CD14-positive monocyte (primary cell): ENCODE measurements at regions not wholly inside any gene's neighbourhood (a gene's known extent, or its start where the extent isn't known, plus 50 kb on each side); places are given as distances from the start of the nearest gene placed in this dataset.

Experiments
- DNase-seq, 3 donors: peaks; one replicate each; pipeline ENCODE4 v3.0.0-alpha.2; 2011 to 2022
- H2AFZ ChIP-seq: 2 replicates; pipeline ENCODE4 v1.6.0; 2012; ENCODE audit warnings: mild to moderate bottlenecking, low read depth, low read length, inconsistent platforms; ENCODE audit not compliant: insufficient read depth, poor library complexity, severe bottlenecking
- H3K27ac ChIP-seq, 2 donors: 1 replicate in 1 of 2; 2 replicates in 1 of 2; pipeline ENCODE4 v1.5.1; 2012 to 2013; ENCODE audit warnings: low read length in 2 of 2, control low read depth in 1 of 2, inconsistent platforms in 1 of 2, low read depth in 1 of 2, mild to moderate bottlenecking in 1 of 2
- H3K27me3 ChIP-seq, 2 donors: one replicate each; pipeline versions ENCODE4 v1.6.0 to v1.6.1; 2011 to 2013; ENCODE audit warnings: low read length in 2 of 2; ENCODE audit not compliant: control insufficient read depth in 2 of 2, insufficient read depth in 2 of 2
- H3K36me3 ChIP-seq, 2 donors: replicated peaks in 1 of 2; 1 replicate in 1 of 2; 2 replicates in 1 of 2; pipeline versions ENCODE4 v1.5.1 to v1.6.1; 2012 to 2013; ENCODE audit warnings: low read length in 2 of 2, control low read depth in 1 of 2, inconsistent platforms in 1 of 2, mild to moderate bottlenecking in 1 of 2; ENCODE audit not compliant: insufficient read depth in 2 of 2, control insufficient read depth in 1 of 2
- H3K4me1 ChIP-seq, 2 donors: 1 replicate in 1 of 2; 2 replicates in 1 of 2; pipeline versions ENCODE4 v1.5.1 to v1.6.1; 2012 to 2013; ENCODE audit warnings: low read length in 2 of 2, control low read depth in 1 of 2, inconsistent platforms in 1 of 2, mild to moderate bottlenecking in 1 of 2, moderate library complexity in 1 of 2; ENCODE audit not compliant: insufficient read depth in 2 of 2, control insufficient read depth in 1 of 2
- H3K4me2 ChIP-seq: replicated peaks from 2 replicates; pipeline ENCODE3; 2012; ENCODE audit warnings: low read length, moderate library complexity, mild to moderate bottlenecking; ENCODE audit not compliant: poor library complexity, severe bottlenecking; ENCODE audit errors: extremely low read depth
- H3K4me3 ChIP-seq, 3 experiments: fragments of 200-600 bp in 1 of 3; sonication (generic) in 1 of 3; replicated peaks in 1 of 3; 1 replicate in 2 of 3; 2 replicates in 1 of 3; pipeline ENCODE4 v1.5.1; 2011 to 2013; ENCODE audit warnings: low read length in 3 of 3, mild to moderate bottlenecking in 3 of 3, control low read depth in 2 of 3, low read depth in 2 of 3, inconsistent platforms in 1 of 3, moderate library complexity in 1 of 3
- H3K79me2 ChIP-seq: 2 replicates; pipeline ENCODE4 v1.6.0; 2012; ENCODE audit warnings: mild to moderate bottlenecking, control low read depth, inconsistent platforms, low read length, moderate library complexity; ENCODE audit not compliant: insufficient read depth
- H3K9ac ChIP-seq: 2 replicates; pipeline ENCODE4 v1.6.0; 2017; ENCODE audit warnings: low read length, mild to moderate bottlenecking; ENCODE audit not compliant: insufficient read depth, poor library complexity, severe bottlenecking
- H3K9me3 ChIP-seq, 2 donors: replicated peaks in 1 of 2; 1 replicate in 1 of 2; 2 replicates in 1 of 2; pipeline versions ENCODE4 v1.5.1 to v1.6.1; 2012 to 2013; ENCODE audit warnings: low read length in 2 of 2, control low read depth in 1 of 2; ENCODE audit not compliant: control insufficient read depth in 1 of 2, insufficient read depth in 1 of 2
- H4K20me1 ChIP-seq: 2 replicates; pipeline ENCODE4 v1.6.0; 2012; ENCODE audit warnings: mild to moderate bottlenecking, low read length, control low read depth, moderate library complexity; ENCODE audit not compliant: insufficient read depth
- H3K27ac Mint-ChIP-seq, 7 donors: one replicate each; pipeline ENCODE4 v1.8.0; 2020; ENCODE audit warnings: mild to moderate bottlenecking in 7 of 7, mixed read lengths in 7 of 7, moderate library complexity in 6 of 7, inconsistent platforms in 2 of 7
- H3K27me3 Mint-ChIP-seq, 3 donors: one replicate each; pipeline ENCODE4 v1.8.0; 2021 to 2022; ENCODE audit warnings: low read depth in 3 of 3, mild to moderate bottlenecking in 3 of 3, mixed read lengths in 3 of 3, moderate library complexity in 3 of 3, inconsistent platforms in 1 of 3
- H3K36me3 Mint-ChIP-seq, 2 donors: one replicate each; pipeline ENCODE4 v1.8.0; 2020; ENCODE audit warnings: mixed read lengths in 2 of 2, inconsistent platforms in 1 of 2, mild to moderate bottlenecking in 1 of 2
- H3K4me1 Mint-ChIP-seq: one replicate; pipeline ENCODE4 v1.8.0; 2020; ENCODE audit warnings: mild to moderate bottlenecking, mixed read lengths
- H3K4me3 Mint-ChIP-seq, 2 donors: one replicate each; pipeline ENCODE4 v1.8.0; 2020; ENCODE audit warnings: mild to moderate bottlenecking in 2 of 2, mixed read lengths in 2 of 2, moderate library complexity in 1 of 2
- H3K9me3 Mint-ChIP-seq, 7 donors: one replicate each; pipeline ENCODE4 v1.8.0; 2020 to 2022; ENCODE audit warnings: mixed read lengths in 7 of 7, mild to moderate bottlenecking in 6 of 7, moderate library complexity in 6 of 7, inconsistent platforms in 2 of 7
- CTCF ChIP-seq: fragments of 200-600 bp; IDR thresholded peaks from one replicate; pipeline ENCODE4 v1.8.0; 2022; ENCODE audit warnings: antibody characterized with exemption, mild to moderate bottlenecking
- WGBS: methylation state at CpG from one replicate; pipeline ENCODE4 v1.1.5; 2013; ENCODE audit warnings: missing lambda C conversion rate; ENCODE audit not compliant: insufficient coverage; 5-methylcytosine and 5-hydroxymethylcytosine counted together
- intact Hi-C, 2 donors: fragments of 100-400 bp; cut with micrococcal nuclease; formaldehyde crosslinking; loops; one replicate each; pipeline versions ENCODE4 v1.15.0 to v1.15.1; 2023

GRCh38 chr5:155871623-155872022, 455.3 kb upstream of the SGCD start:
- Histone ChIP-seq H3K27me3 (no peaks in the 10 kb centered on the region), H4K20me1 (no peaks in the 10 kb centered on the region), H2AFZ (no peak overlapping the region), H3K9ac (no peak overlapping the region), H3K4me3 (no peak overlapping the region), H3K36me3 (no peaks in the 10 kb centered on the region), H3K4me2 (no peak overlapping the region), H3K4me1 (no peaks in the 10 kb centered on the region), H3K27ac (no peak overlapping the region), H3K79me2 (no peaks in the 10 kb centered on the region), H3K9me3 (no peaks in the 10 kb centered on the region)
- no peak for DNase-seq
- Mint-ChIP-seq H3K4me3 (no peak overlapping the region), H3K9me3 (peaks cover 0 to 8% (median 2%) of the 10 kb centered on the region in 7 donors), H3K27me3 (no peaks in the 10 kb centered on the region), H3K4me1 (no peaks in the 10 kb centered on the region), H3K27ac (no peak overlapping the region), H3K36me3 (no peaks in the 10 kb centered on the region)
- intact Hi-C loops = no loop called here
- no peak for TF ChIP-seq CTCF
- WGBS = 72% methylated on average over 2 of the region's 2 CpGs

GRCh38 chr5:155872629-155873220, 454.2 kb upstream of the SGCD start:
- Histone ChIP-seq H3K27me3 (no peaks in the 10 kb centered on the region), H4K20me1 (no peaks in the 10 kb centered on the region), H3K9ac (no peak overlapping the region), H3K4me3 (no peak overlapping the region), H2AFZ (no peak overlapping the region), H3K36me3 (no peaks in the 10 kb centered on the region), H3K27ac (no peak overlapping the region), H3K79me2 (no peaks in the 10 kb centered on the region), H3K4me2 (no peak overlapping the region), H3K9me3 (no peaks in the 10 kb centered on the region), H3K4me1 (no peaks in the 10 kb centered on the region)
- intact Hi-C loops = no loop called here
- H3K9me3 Mint-ChIP-seq = peaks cover 0 to 8% (median 2%) of the 10 kb centered on the region in 7 donors
- no CpG with 5 or more reads among the region's 4 CpGs for WGBS
- H3K27ac Mint-ChIP-seq = no peak overlapping the region
- H3K36me3 Mint-ChIP-seq = no peaks in the 10 kb centered on the region
- no peaks in the 10 kb centered on the region for H3K27me3 Mint-ChIP-seq
- no peak for TF ChIP-seq CTCF
- no peak overlapping the region for H3K4me3 Mint-ChIP-seq
- H3K4me1 Mint-ChIP-seq = no peaks in the 10 kb centered on the region
- no peak for DNase-seq
